ENCODE measurements at regions not wholly inside any gene's neighbourhood (a gene's known extent, or its start where the extent isn't known, plus 50 kb on each side); places are given as distances from the start of the nearest gene placed in this dataset.
"Not testable (repeated sequence)": the region's sequence is repeated elsewhere in the genome, so short reads cannot be mapped to it uniquely, and the experiment has no call there.

- H4K91ac ChIP-seq (ENCODE audit: low read length): no peak overlapping the region
- no peaks in the 10 kb centered on the region for H3K4me1 ChIP-seq (ENCODE audit: control insufficient read depth, insufficient read depth, low read depth, low read length)
- H3K18ac ChIP-seq (ENCODE audit: low read depth in 1 of 2, low read length in 2 of 2): no peak overlapping the region
- no peaks in the 10 kb centered on the region for H3K27me3 ChIP-seq (ENCODE audit: control insufficient read depth in 1 of 2, insufficient read depth in 1 of 2, low read length in 2 of 2)
- no peak overlapping the region for H2BK12ac ChIP-seq (ENCODE audit: low read length in 2 of 2)
- no peak overlapping the region for H2BK15ac ChIP-seq (ENCODE audit: low read depth, poor library complexity, severe bottlenecking)
- H2BK120ac ChIP-seq (ENCODE audit: low read depth, low read length): no peak overlapping the region
- H3K14ac ChIP-seq (ENCODE audit: low read length in 2 of 2): no peak overlapping the region
- DNase-seq: no peak
- H3K27ac ChIP-seq (ENCODE audit: low read length, poor library complexity, severe bottlenecking): no peak overlapping the region
- H3K79me1 ChIP-seq (replicated peaks; ENCODE audit: low read length, poor library complexity, severe bottlenecking): no peaks in the 10 kb centered on the region
- H2AFZ ChIP-seq (ENCODE audit: low read depth, low read length): no peak overlapping the region
- no peak overlapping the region for H4K8ac ChIP-seq (ENCODE audit: low read length)
- H2AK5ac ChIP-seq (ENCODE audit: low read length, severe bottlenecking): no peak overlapping the region
- H3K4me2 ChIP-seq (ENCODE audit: low read length, poor library complexity, severe bottlenecking): no peak overlapping the region
- no peak overlapping the region for H3K9ac ChIP-seq (ENCODE audit: low read length)
- no peak overlapping the region for H3K4me3 ChIP-seq (ENCODE audit: insufficient read depth in 1 of 2, low read depth in 1 of 2, low read length in 2 of 2)
- WGBS: 86% methylated on average over 2 of the region's 3 CpGs
- no peaks in the 10 kb centered on the region for H3K9me3 ChIP-seq (ENCODE audit: control insufficient read depth, low read length)
- H3K36me3 ChIP-seq (ENCODE audit: control insufficient read depth in 1 of 2, insufficient read depth in 2 of 2, low read depth in 1 of 2, low read length in 2 of 2): no peaks in the 10 kb centered on the region
- H2BK5ac ChIP-seq (ENCODE audit: low read depth, low read length, poor library complexity, severe bottlenecking): no peak overlapping the region
- H3K23ac ChIP-seq (ENCODE audit: low read length in 2 of 2): no peak overlapping the region
- no peak overlapping the region for H3K4ac ChIP-seq (ENCODE audit: low read depth in 1 of 2, low read length in 2 of 2)
These were observed 241.3 kb upstream of the PLXNA2 start for GRCh38 chr1:208485512-208485911.

DNA sequence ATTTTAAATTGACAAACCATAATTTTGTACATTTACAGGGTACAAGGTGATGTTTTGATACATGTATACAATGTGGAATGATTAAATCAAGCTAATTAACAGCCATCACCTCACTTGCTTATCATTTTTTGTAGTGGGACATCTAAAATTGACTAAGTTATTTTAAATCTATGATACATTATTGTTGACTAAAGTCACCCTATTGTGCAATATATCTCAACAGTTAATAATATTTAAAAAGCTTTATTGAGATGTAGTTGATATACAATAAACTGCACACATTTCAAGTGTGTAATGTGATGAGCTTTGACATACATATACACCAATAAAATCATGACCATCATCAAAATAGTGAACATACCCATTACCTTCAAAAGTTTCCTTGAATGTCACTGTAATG lies 242.5 kb upstream of the PLXNA2 start:
- Histone ChIP-seq H3K4me2 (ENCODE audit: low read length, poor library complexity, severe bottlenecking) (no peak overlapping the region), H3K14ac (ENCODE audit: low read length in 2 of 2) (no peak overlapping the region), H3K27me3 (ENCODE audit: control insufficient read depth in 1 of 2, insufficient read depth in 1 of 2, low read length in 2 of 2) (no peaks in the 10 kb centered on the region), H3K4me3 (ENCODE audit: insufficient read depth in 1 of 2, low read depth in 1 of 2, low read length in 2 of 2) (no peak overlapping the region), H2BK5ac (ENCODE audit: low read depth, low read length, poor library complexity, severe bottlenecking) (no peak overlapping the region), H2BK12ac (ENCODE audit: low read length in 2 of 2) (no peak overlapping the region), H2AFZ (ENCODE audit: low read depth, low read length) (no peak overlapping the region), H4K8ac (ENCODE audit: low read length) (no peak overlapping the region), H3K23ac (ENCODE audit: low read length in 2 of 2) (no peak overlapping the region), H3K9me3 (ENCODE audit: control insufficient read depth, low read length) (no peaks in the 10 kb centered on the region), H3K18ac (ENCODE audit: low read depth in 1 of 2, low read length in 2 of 2) (no peak overlapping the region), H2AK5ac (ENCODE audit: low read length, severe bottlenecking) (no peak overlapping the region), H2BK15ac (ENCODE audit: low read depth, poor library complexity, severe bottlenecking) (no peak overlapping the region), H2BK120ac (ENCODE audit: low read depth, low read length) (no peak overlapping the region), H3K9ac (ENCODE audit: low read length) (no peak overlapping the region), H3K4me1 (ENCODE audit: control insufficient read depth, insufficient read depth, low read depth, low read length) (no peaks in the 10 kb centered on the region), H3K27ac (ENCODE audit: low read length, poor library complexity, severe bottlenecking) (no peak overlapping the region), H4K91ac (ENCODE audit: low read length) (no peak overlapping the region), H3K4ac (ENCODE audit: low read depth in 1 of 2, low read length in 2 of 2) (no peak overlapping the region), H3K36me3 (ENCODE audit: control insufficient read depth in 1 of 2, insufficient read depth in 2 of 2, low read depth in 1 of 2, low read length in 2 of 2) (no peaks in the 10 kb centered on the region), H3K79me1 (replicated peaks; ENCODE audit: low read length, poor library complexity, severe bottlenecking) (no peaks in the 10 kb centered on the region)
- DNase-seq: no peak

DNA sequence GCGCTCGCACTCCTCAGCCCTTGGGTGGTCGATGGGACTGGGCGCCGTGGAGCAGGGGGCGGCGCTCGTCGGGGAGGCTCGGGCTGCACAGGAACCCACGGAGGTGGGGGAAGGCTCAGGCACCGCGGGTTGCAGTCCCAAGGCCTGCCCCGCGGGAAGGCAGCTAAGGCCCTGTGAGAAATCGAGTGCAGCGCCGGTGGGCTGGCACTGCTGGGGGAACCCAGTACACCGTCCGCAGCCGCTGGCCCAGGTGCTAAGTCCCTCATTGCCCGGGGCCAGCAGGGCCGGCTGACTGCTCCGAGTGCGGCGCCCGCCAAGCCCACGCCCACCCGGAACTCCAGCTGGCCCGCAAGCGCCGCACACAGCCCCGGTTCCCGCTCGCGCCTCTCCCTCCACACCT lies 244.2 kb upstream of the PLXNA2 start:
- H3K79me1 ChIP-seq (replicated peaks; ENCODE audit: low read length, poor library complexity, severe bottlenecking); H3K27ac ChIP-seq (ENCODE audit: low read length, poor library complexity, severe bottlenecking); H4K91ac ChIP-seq (ENCODE audit: low read length); H3K9me3 ChIP-seq (ENCODE audit: control insufficient read depth, low read length); H3K18ac ChIP-seq (ENCODE audit: low read depth in 1 of 2, low read length in 2 of 2); H2BK120ac ChIP-seq (ENCODE audit: low read depth, low read length); H4K8ac ChIP-seq (ENCODE audit: low read length); H3K14ac ChIP-seq (ENCODE audit: low read length in 2 of 2); H3K27me3 ChIP-seq (ENCODE audit: control insufficient read depth in 1 of 2, insufficient read depth in 1 of 2, low read length in 2 of 2); H2BK15ac ChIP-seq (ENCODE audit: low read depth, poor library complexity, severe bottlenecking); H3K36me3 ChIP-seq (ENCODE audit: control insufficient read depth in 1 of 2, insufficient read depth in 2 of 2, low read depth in 1 of 2, low read length in 2 of 2); H3K4me1 ChIP-seq (ENCODE audit: control insufficient read depth, insufficient read depth, low read depth, low read length); H2AK5ac ChIP-seq (ENCODE audit: low read length, severe bottlenecking); H2AFZ ChIP-seq (ENCODE audit: low read depth, low read length); H3K4ac ChIP-seq (ENCODE audit: low read depth in 1 of 2, low read length in 2 of 2); H3K4me2 ChIP-seq (ENCODE audit: low read length, poor library complexity, severe bottlenecking); H3K9ac ChIP-seq (ENCODE audit: low read length); H2BK5ac ChIP-seq (ENCODE audit: low read depth, low read length, poor library complexity, severe bottlenecking); H2BK12ac ChIP-seq (ENCODE audit: low read length in 2 of 2); H3K23ac ChIP-seq (ENCODE audit: low read length in 2 of 2); DNase-seq; H3K4me3 ChIP-seq (ENCODE audit: insufficient read depth in 1 of 2, low read depth in 1 of 2, low read length in 2 of 2): not testable (repeated sequence)
- whole genome bisulfite sequencing: 99% methylated on average over 13 of the region's 36 CpGs

GRCh38 chr1:208496467-208497371 lies 252.5 kb upstream of the PLXNA2 start:
- H3K4me3 ChIP-seq (ENCODE audit: insufficient read depth in 1 of 2, low read depth in 1 of 2, low read length in 2 of 2): no peak overlapping the region
- 91% methylated on average over 12 of the region's 12 CpGs for WGBS
- H4K91ac ChIP-seq (ENCODE audit: low read length): peak overlapping the region; percentile 21
- H2BK120ac ChIP-seq (ENCODE audit: low read depth, low read length): no peak overlapping the region
- H3K27me3 ChIP-seq (ENCODE audit: control insufficient read depth in 1 of 2, insufficient read depth in 1 of 2, low read length in 2 of 2): peaks cover 0 to 3% of the 10 kb centered on the region in 2 experiments
- H3K9me3 ChIP-seq (ENCODE audit: control insufficient read depth, low read length): no peaks in the 10 kb centered on the region
- H2BK12ac ChIP-seq (ENCODE audit: low read length in 2 of 2): no peak overlapping the region
- H3K4me1 ChIP-seq (ENCODE audit: control insufficient read depth, insufficient read depth, low read depth, low read length): peaks cover 2% of the 10 kb centered on the region
- H3K36me3 ChIP-seq (ENCODE audit: control insufficient read depth in 1 of 2, insufficient read depth in 2 of 2, low read depth in 1 of 2, low read length in 2 of 2): no peaks in the 10 kb centered on the region
- no peak overlapping the region for H3K9ac ChIP-seq (ENCODE audit: low read length)
- H3K4me2 ChIP-seq (ENCODE audit: low read length, poor library complexity, severe bottlenecking): no peak overlapping the region
- no peak overlapping the region for H3K27ac ChIP-seq (ENCODE audit: low read length, poor library complexity, severe bottlenecking)
- no peak overlapping the region for H3K4ac ChIP-seq (ENCODE audit: low read depth in 1 of 2, low read length in 2 of 2)
- DNase-seq: no peak
- H3K79me1 ChIP-seq (replicated peaks; ENCODE audit: low read length, poor library complexity, severe bottlenecking): no peaks in the 10 kb centered on the region
- H2BK15ac ChIP-seq (ENCODE audit: low read depth, poor library complexity, severe bottlenecking): no peak overlapping the region
- no peak overlapping the region for H3K18ac ChIP-seq (ENCODE audit: low read depth in 1 of 2, low read length in 2 of 2)
- H2AFZ ChIP-seq (ENCODE audit: low read depth, low read length): no peak overlapping the region
- peak overlapping the region in 1 of 2 experiments; percentile 74 for H3K14ac ChIP-seq (ENCODE audit: low read length in 2 of 2)
- no peak overlapping the region for H3K23ac ChIP-seq (ENCODE audit: low read length in 2 of 2)
- no peak overlapping the region for H4K8ac ChIP-seq (ENCODE audit: low read length)
- no peak overlapping the region for H2BK5ac ChIP-seq (ENCODE audit: low read depth, low read length, poor library complexity, severe bottlenecking)
- no peak overlapping the region for H2AK5ac ChIP-seq (ENCODE audit: low read length, severe bottlenecking)

Measured in mesenchymal stem cell (in vitro differentiated cells and primary cell).